Endothelial cell of umbilical vein (primary cell): ENCODE measurements at regions not wholly inside any gene's neighbourhood (a gene's known extent, or its start where the extent isn't known, plus 50 kb on each side); places are given as distances from the start of the nearest gene placed in this dataset.

ENCODE experiments used
- CTCF ChIP-seq, 2 donors: IDR thresholded peaks; 1 replicate in 1 of 2; 2 replicates in 1 of 2; pipeline ENCODE4 v1.5.1; 2011; ENCODE audit warnings: low read length in 2 of 2, mild to moderate bottlenecking in 2 of 2, moderate library complexity in 2 of 2, control low read depth in 1 of 2, inconsistent platforms in 1 of 2, low read depth in 1 of 2; ENCODE audit not compliant: insufficient read depth in 1 of 2; ENCODE audit errors: extremely low read depth in 1 of 2
- EZH2 ChIP-seq: IDR thresholded peaks from 2 replicates; pipeline ENCODE4 v1.6.1; 2012; ENCODE audit warnings: borderline replicate concordance, low read depth, mild to moderate bottlenecking, moderate library complexity, low read length, inconsistent platforms; ENCODE audit not compliant: severe bottlenecking
- FOS ChIP-seq: IDR thresholded peaks from 2 replicates; pipeline ENCODE4 v1.6.1; 2011; ENCODE audit warnings: mild to moderate bottlenecking, low read length, moderate library complexity, borderline replicate concordance; ENCODE audit not compliant: insufficient read depth
- GATA2 ChIP-seq: IDR thresholded peaks from 2 replicates; pipeline ENCODE4 v1.7.0; 2011; ENCODE audit warnings: low read depth, mild to moderate bottlenecking, moderate library complexity, mixed read lengths, low read length; ENCODE audit not compliant: insufficient read length, insufficient read depth
- JUN ChIP-seq: IDR thresholded peaks from 2 replicates; pipeline ENCODE4 v1.6.1; 2011; ENCODE audit warnings: borderline replicate concordance, low read depth; ENCODE audit not compliant: insufficient read length, insufficient read depth
- MYC ChIP-seq: IDR thresholded peaks from one replicate; pipeline ENCODE4 v1.6.1; 2011; ENCODE audit warnings: mild to moderate bottlenecking, low read depth, low read length
- POLR2A ChIP-seq: IDR thresholded peaks from 2 replicates; pipeline ENCODE4 v1.6.1; 2012; ENCODE audit warnings: low read depth, mild to moderate bottlenecking, control low read depth, low read length
- POLR2AphosphoS5 ChIP-seq: IDR thresholded peaks from 2 replicates; pipeline ENCODE4 v1.6.1; 2012; ENCODE audit warnings: low read depth, mild to moderate bottlenecking, control low read depth, low read length, moderate library complexity; ENCODE audit not compliant: insufficient read depth
- TF ChIP-seq, protein P1 (sequence below): IDR thresholded peaks from 2 replicates; pipeline ENCODE4 v1.6.1; 2011; ENCODE audit not compliant: insufficient read depth, insufficient read length

- TF ChIP-seq CTCF (IDR thresholded peaks at IDR 0.05; ENCODE audit: extremely low read depth in 1 of 2, insufficient read depth in 1 of 2, low read depth in 1 of 2, low read length in 2 of 2) (no peak), EZH2 (no peak), POLR2A (no peak), POLR2AphosphoS5 (no peak), MYC (no peak), JUN (no peak), GATA2 (no peak), FOS (no peak)
- TF ChIP-seq, protein P1, sequence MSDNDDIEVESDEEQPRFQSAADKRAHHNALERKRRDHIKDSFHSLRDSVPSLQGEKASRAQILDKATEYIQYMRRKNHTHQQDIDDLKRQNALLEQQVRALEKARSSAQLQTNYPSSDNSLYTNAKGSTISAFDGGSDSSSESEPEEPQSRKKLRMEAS: no peak
These were observed 115.1 kb downstream of the SLC25A47 start for GRCh38 chr14:100438271-100438670.
